Caco-2 (cell line): ENCODE measurements at regions not wholly inside any gene's neighbourhood (a gene's known extent, or its start where the extent isn't known, plus 50 kb on each side); places are given as distances from the start of the nearest gene placed in this dataset.

Source experiments
- BruUV-seq: library from RNA; stranded (reverse); fragments of 400-500 nt; replicated peaks from 2 replicates; lab custom pipeline; 2021; lab: Mats Ljungman, UMichigan
- CTCF ChIA-PET: fragments of 300-600 bp; sonication (Branson Sonifier 250); formaldehyde crosslinking; loops from one replicate; lab custom pipeline; 2022; ENCODE audit warnings: antibody characterized with exemption; lab: Charles Lee
- POLR2A ChIA-PET: fragments of 300-600 bp; sonication (Branson Sonifier 250); formaldehyde crosslinking; loops from one replicate; lab custom pipeline; 2022; ENCODE audit warnings: antibody characterized with exemption; lab: Charles Lee
- DNase-seq, 2 experiments: peaks; one replicate each; pipeline versions ENCODE4 v3.0.0 to v3.0.0-alpha.2; 2020 to 2022
- H3K27me3 ChIP-seq: replicated peaks from 2 replicates; pipeline ENCODE4 v1.6.0; 2011; ENCODE audit warnings: low read length; ENCODE audit not compliant: control insufficient read depth, insufficient read depth
- H3K36me3 ChIP-seq: 2 replicates; pipeline ENCODE4 v1.5.1; 2011; ENCODE audit warnings: low read length; ENCODE audit not compliant: control insufficient read depth, insufficient read depth
- H3K4me1 ChIP-seq: fragments of 250-450 bp; sonication (Bioruptor Pico); 2 replicates; pipeline ENCODE4 v1.5.1; 2020; ENCODE audit warnings: mild to moderate bottlenecking
- H3K4me3 ChIP-seq: 2 replicates; pipeline ENCODE4 v1.5.1; 2011; ENCODE audit warnings: low read depth, mild to moderate bottlenecking, control low read depth, low read length
- H3K9me3 ChIP-seq: fragments of 250-450 bp; sonication (Bioruptor Pico); 2 replicates; pipeline ENCODE4 v1.5.1; 2020; ENCODE audit warnings: mild to moderate bottlenecking, moderate library complexity
- H3K27ac Mint-ChIP-seq: one replicate; pipeline ENCODE4 v1.8.0; 2022; ENCODE audit warnings: mixed read lengths; ENCODE audit not compliant: unreplicated experiment
- H3K27me3 Mint-ChIP-seq: one replicate; pipeline ENCODE4 v1.8.0; 2022; ENCODE audit warnings: mixed read lengths; ENCODE audit not compliant: insufficient read depth, unreplicated experiment
- H3K36me3 Mint-ChIP-seq: one replicate; pipeline ENCODE4 v1.8.0; 2022; ENCODE audit warnings: mild to moderate bottlenecking, mixed read lengths; ENCODE audit not compliant: insufficient read depth, unreplicated experiment
- H3K4me1 Mint-ChIP-seq: one replicate; pipeline ENCODE4 v1.8.0; 2022; ENCODE audit warnings: low read depth, mixed read lengths; ENCODE audit not compliant: unreplicated experiment
- H3K4me3 Mint-ChIP-seq: one replicate; pipeline ENCODE4 v1.8.0; 2022; ENCODE audit warnings: mild to moderate bottlenecking, moderate library complexity, mixed read lengths; ENCODE audit not compliant: unreplicated experiment
- H3K9me3 Mint-ChIP-seq: one replicate; pipeline ENCODE4 v1.8.0; 2022; ENCODE audit warnings: mixed read lengths; ENCODE audit not compliant: unreplicated experiment
- intact Hi-C: fragments of 100-400 bp; cut with micrococcal nuclease; formaldehyde crosslinking; loops from one replicate; pipeline ENCODE4 v1.10.0; 2022; ENCODE audit not compliant: unreplicated experiment
- TF ChIP-seq, protein P1 (sequence below), 2 experiments: fragments of 200-600 bp in 1 of 2; IDR thresholded peaks; 1 replicate in 1 of 2; 2 replicates in 1 of 2; pipeline versions ENCODE4 v1.5.1 to v1.8.0; 2011 to 2022; ENCODE audit warnings: antibody characterized with exemption in 1 of 2, control low read depth in 1 of 2, inconsistent platforms in 1 of 2, low read depth in 1 of 2, low read length in 1 of 2, mild to moderate bottlenecking in 1 of 2, moderate library complexity in 1 of 2; ENCODE audit not compliant: insufficient read depth in 1 of 2, severe bottlenecking in 1 of 2, unreplicated experiment in 1 of 2

DNA sequence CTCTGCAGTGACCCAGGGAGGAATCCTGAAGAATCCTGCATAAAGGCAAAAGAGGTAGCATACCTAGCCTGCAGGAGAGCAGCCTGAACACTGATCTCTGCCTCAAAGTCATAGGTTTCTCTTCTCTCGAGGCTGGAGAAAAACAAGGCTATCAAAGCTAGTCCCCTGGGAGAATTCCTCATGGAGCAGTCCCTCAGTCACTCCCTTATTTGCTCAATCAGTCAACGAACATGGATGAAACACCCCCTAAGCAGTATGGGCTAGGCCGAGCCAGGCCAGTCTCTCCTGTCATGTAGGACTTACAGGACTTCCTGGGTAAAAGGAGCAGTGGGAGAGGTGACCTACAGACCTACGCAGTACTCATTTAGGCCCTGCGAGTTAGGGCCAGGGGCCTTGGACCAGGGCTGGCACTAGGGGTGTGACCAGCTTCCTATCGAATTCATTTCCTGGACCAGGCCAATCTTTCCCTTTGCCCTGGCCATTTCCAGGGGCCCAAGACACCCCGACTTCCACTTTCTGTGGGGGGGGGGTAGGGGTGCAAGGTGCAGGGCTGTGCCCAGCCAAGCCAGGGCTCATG, 164.1 kb downstream of the EFNB1 start:
- Mint-ChIP-seq H3K36me3 (no peaks in the 10 kb centered on the region), H3K4me1 (peaks cover 8% of the 10 kb centered on the region), H3K27me3 (no peaks in the 10 kb centered on the region), H3K27ac (no peak overlapping the region), H3K9me3 (no peaks in the 10 kb centered on the region), H3K4me3 (no peak overlapping the region)
- Histone ChIP-seq H3K4me3 (no peak overlapping the region), H3K4me1 (0 out of 2 replicates have a peak, but pooled peaks cover 4% of the 10 kb centered on the region), H3K9me3 (no peaks in the 10 kb centered on the region), H3K27me3 (no peaks in the 10 kb centered on the region), H3K36me3 (no peaks in the 10 kb centered on the region)
- TF ChIP-seq, protein P1, sequence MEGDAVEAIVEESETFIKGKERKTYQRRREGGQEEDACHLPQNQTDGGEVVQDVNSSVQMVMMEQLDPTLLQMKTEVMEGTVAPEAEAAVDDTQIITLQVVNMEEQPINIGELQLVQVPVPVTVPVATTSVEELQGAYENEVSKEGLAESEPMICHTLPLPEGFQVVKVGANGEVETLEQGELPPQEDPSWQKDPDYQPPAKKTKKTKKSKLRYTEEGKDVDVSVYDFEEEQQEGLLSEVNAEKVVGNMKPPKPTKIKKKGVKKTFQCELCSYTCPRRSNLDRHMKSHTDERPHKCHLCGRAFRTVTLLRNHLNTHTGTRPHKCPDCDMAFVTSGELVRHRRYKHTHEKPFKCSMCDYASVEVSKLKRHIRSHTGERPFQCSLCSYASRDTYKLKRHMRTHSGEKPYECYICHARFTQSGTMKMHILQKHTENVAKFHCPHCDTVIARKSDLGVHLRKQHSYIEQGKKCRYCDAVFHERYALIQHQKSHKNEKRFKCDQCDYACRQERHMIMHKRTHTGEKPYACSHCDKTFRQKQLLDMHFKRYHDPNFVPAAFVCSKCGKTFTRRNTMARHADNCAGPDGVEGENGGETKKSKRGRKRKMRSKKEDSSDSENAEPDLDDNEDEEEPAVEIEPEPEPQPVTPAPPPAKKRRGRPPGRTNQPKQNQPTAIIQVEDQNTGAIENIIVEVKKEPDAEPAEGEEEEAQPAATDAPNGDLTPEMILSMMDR (IDR thresholded peaks at IDR 0.05; ENCODE audit: insufficient read depth in 1 of 2, low read depth in 1 of 2, low read length in 1 of 2, severe bottlenecking in 1 of 2, unreplicated experiment in 1 of 2) = no peak
- BruUV-seq = no TSS peak
- DNase-seq = no peak
- ChIA-PET CTCF (no interaction called here), POLR2A (interaction anchor here (1.0 kb wide), 1 partner anchor 164 kb away, joined by 5 read pairs; the partner anchor contains the start of gene EFNB1)
- intact Hi-C loops = no loop called here

DNA sequence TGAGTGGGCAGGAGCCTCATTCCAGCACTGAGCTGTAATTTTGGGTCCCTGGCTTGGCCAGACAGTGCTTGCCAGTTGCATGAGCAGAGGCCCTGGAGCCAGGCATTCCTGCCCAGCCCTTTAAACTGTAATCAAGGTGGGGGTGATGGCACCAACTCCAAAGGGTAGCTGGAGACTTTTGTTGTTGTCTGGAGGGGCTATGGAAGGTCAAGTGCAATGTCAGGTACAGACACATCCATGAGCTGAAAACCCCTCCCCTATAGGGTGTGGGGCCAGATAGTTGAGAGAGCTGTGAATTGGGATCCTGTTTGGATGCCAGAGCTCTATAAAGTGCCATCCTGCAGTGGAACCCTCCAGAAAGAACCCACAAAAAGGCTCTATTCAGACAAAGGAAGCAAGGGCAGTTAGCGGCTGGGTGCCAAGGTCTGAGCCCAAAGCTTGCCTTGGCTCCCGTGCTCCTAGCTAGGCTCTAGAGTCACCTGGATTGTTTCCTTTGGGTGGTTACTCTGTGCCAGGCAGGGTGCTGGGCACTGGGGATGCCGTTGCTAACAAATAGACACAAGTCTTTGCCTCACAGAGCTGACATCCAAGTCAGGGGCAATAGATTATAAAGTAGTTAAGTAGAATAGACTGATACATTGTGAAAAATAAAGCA, 163.0 kb downstream of the EFNB1 start:
- no peak overlapping the region for H3K4me3 ChIP-seq
- Mint-ChIP-seq H3K27ac (no peak overlapping the region), H3K9me3 (no peaks in the 10 kb centered on the region), H3K4me1 (peaks cover 8% of the 10 kb centered on the region), H3K27me3 (no peaks in the 10 kb centered on the region), H3K36me3 (no peaks in the 10 kb centered on the region), H3K4me3 (no peak overlapping the region)
- H3K27me3 ChIP-seq = no peaks in the 10 kb centered on the region
- TF ChIP-seq, protein P1 (IDR thresholded peaks at IDR 0.05; ENCODE audit: insufficient read depth in 1 of 2, low read depth in 1 of 2, low read length in 1 of 2, severe bottlenecking in 1 of 2, unreplicated experiment in 1 of 2) = no peak
- intact Hi-C loops = no loop called here
- POLR2A ChIA-PET = interaction anchor here (1.0 kb wide), 1 partner anchor 163 kb away, joined by 5 read pairs; the partner anchor contains the start of gene EFNB1
- H3K4me1 ChIP-seq = 0 out of 2 replicates have a peak, but pooled peaks cover 4% of the 10 kb centered on the region
- no peak for DNase-seq
- CTCF ChIA-PET = no interaction called here
- H3K36me3 ChIP-seq = no peaks in the 10 kb centered on the region
- BruUV-seq = no TSS peak
- H3K9me3 ChIP-seq = no peaks in the 10 kb centered on the region

DNA sequence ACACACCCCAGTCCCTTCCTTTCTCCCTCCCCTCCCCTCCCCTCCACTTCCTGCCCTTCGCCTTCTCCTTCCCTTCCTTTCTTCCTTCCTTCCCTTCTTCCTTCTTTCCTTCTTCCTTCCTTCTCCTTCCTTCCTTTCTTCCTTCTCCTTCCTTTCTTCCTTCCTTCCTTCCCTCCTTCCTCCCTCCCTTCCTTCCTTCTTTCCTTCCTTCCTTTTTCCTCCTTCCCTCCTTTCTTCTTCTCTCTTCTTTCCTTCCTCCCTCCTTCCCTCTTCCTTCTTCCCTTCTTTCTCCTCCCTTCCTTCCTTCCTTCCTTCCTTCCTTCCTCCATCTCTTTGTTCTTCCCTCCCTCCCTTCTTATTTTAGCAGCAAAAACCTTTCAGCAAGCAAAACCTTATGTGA, 162.1 kb downstream of the EFNB1 start:
- H3K27ac Mint-ChIP-seq = no peak overlapping the region
- peaks cover 6% of the 10 kb centered on the region for H3K4me1 Mint-ChIP-seq
- POLR2A ChIA-PET = no interaction called here
- TF ChIP-seq, protein P1 (IDR thresholded peaks at IDR 0.05; ENCODE audit: insufficient read depth in 1 of 2, low read depth in 1 of 2, low read length in 1 of 2, severe bottlenecking in 1 of 2, unreplicated experiment in 1 of 2) = no peak
- Histone ChIP-seq H3K36me3 (no peaks in the 10 kb centered on the region), H3K9me3 (no peaks in the 10 kb centered on the region), H3K4me1 (0 out of 2 replicates have a peak, but pooled peaks cover 4% of the 10 kb centered on the region), H3K27me3 (no peaks in the 10 kb centered on the region), H3K4me3 (no peak overlapping the region)
- CTCF ChIA-PET = no interaction called here
- H3K4me3 Mint-ChIP-seq = no peak overlapping the region
- H3K9me3 Mint-ChIP-seq = no peaks in the 10 kb centered on the region
- intact Hi-C loops = no loop called here
- no peak for DNase-seq
- no peaks in the 10 kb centered on the region for H3K36me3 Mint-ChIP-seq
- H3K27me3 Mint-ChIP-seq = no peaks in the 10 kb centered on the region
- BruUV-seq = no TSS peak
